ENCODE measurements at regions not wholly inside any gene's neighbourhood (a gene's known extent, or its start where the extent isn't known, plus 50 kb on each side); places are given as distances from the start of the nearest gene placed in this dataset.
A peak's percentile ranks its signal among the peaks of the same experiment; 100 is the strongest.

DNA sequence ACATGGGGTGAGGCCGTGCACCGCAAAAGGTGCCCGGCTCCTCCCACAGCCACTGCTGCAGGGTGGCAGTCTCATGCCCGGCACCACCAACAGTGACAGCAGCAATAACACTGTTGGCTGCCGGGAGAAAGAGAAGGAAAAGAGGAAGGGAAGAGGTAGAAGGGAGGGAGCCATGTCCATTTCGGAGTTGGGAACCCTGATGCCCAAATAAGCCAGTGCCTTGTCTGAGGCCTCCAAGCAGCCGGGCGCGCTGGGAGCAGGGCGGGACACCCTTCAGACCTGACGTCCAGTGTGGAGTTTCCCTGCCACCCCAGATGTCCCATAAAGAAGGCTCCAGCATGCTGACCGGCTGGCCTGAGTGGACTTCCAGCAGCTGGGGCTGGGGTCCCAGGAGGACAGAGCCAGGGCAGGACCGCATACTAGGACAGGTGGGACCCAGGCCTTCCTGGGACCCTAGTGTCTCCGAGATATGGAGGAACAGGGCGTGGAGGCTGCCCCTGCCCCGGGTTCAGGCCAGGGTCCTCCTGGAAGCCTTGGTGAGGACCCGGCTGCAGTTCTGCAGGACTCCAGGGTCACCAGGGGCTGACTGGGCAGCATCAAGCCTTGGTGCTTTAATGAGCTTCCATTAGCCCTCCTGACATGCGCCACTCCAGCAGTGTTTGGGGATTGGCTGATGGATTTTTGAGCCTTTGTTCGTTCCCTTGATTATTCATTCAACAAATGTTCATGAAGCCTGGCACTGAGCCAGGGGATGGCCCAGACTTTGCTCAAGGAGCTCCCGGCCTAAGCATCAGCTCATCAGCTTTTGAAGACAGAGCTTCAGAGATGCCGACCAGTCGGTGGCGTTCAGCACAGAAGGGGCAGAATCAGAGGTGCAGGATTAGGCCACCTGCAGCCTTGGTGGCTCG, 223.6 kb upstream of the CIBAR2 start:
- H3K27ac ChIP-seq (ENCODE audit: insufficient read length, low read depth, low read length): no peak overlapping the region
- H3K4me1 Mint-ChIP-seq: peaks cover 36 to 49% of the 10 kb centered on the region in 2 experiments

More for the DNA sequence above, 223.6 kb upstream of the CIBAR2 start:
- no peak overlapping the region for H4K8ac ChIP-seq (replicated peaks; ENCODE audit: insufficient read length, low read depth, low read length)
- no peaks in the 10 kb centered on the region for H3K79me1 ChIP-seq (ENCODE audit: insufficient read depth, low read depth, low read length, poor library complexity, severe bottlenecking)
- Mint-ChIP-seq H3K4me3 (peak overlapping the region; percentile 51 to 70), H3K27me3 (ENCODE audit: low read depth) (peaks cover 84% of the 10 kb centered on the region), H3K36me3 (ENCODE audit: insufficient read depth in 1 of 3, low read depth in 3 of 3) (peaks cover 0 to 7% (median 7%) of the 10 kb centered on the region in 3 experiments; a peak in 3 of 7 replicates), H3K9me3 (peaks cover 3 to 7% of the 10 kb centered on the region in 2 experiments; a peak in 4 of 5 replicates), H3K27ac (peak overlapping the region in 1 of 3 experiments; percentile 96; a peak in 2 of 7 replicates)
- no peak overlapping the region for H4K5ac ChIP-seq (ENCODE audit: insufficient read length, low read depth, low read length)
- no peak overlapping the region for H3K4ac ChIP-seq (ENCODE audit: low read depth, low read length)
- WGBS (ENCODE audit: extremely low coverage, insufficient read length, low lambda C conversion rate): no CpG with 5 or more reads among the region's 24 CpGs
- no peak overlapping the region for H4K91ac ChIP-seq (ENCODE audit: insufficient read length, low read depth, low read length)
- TF ChIP-seq, protein P1, sequence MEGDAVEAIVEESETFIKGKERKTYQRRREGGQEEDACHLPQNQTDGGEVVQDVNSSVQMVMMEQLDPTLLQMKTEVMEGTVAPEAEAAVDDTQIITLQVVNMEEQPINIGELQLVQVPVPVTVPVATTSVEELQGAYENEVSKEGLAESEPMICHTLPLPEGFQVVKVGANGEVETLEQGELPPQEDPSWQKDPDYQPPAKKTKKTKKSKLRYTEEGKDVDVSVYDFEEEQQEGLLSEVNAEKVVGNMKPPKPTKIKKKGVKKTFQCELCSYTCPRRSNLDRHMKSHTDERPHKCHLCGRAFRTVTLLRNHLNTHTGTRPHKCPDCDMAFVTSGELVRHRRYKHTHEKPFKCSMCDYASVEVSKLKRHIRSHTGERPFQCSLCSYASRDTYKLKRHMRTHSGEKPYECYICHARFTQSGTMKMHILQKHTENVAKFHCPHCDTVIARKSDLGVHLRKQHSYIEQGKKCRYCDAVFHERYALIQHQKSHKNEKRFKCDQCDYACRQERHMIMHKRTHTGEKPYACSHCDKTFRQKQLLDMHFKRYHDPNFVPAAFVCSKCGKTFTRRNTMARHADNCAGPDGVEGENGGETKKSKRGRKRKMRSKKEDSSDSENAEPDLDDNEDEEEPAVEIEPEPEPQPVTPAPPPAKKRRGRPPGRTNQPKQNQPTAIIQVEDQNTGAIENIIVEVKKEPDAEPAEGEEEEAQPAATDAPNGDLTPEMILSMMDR (conservative IDR thresholded peaks at IDR 0.05): no peak
- H4K20me1 ChIP-seq (ENCODE audit: control insufficient read depth, insufficient read depth, insufficient read length): peaks cover 2% of the 10 kb centered on the region
- no peak for DNase-seq
- no peak overlapping the region for H2BK5ac ChIP-seq (ENCODE audit: insufficient read length, low read length)
- no peak overlapping the region for H3K18ac ChIP-seq (ENCODE audit: insufficient read length, low read depth, low read length)
- H2BK120ac ChIP-seq (ENCODE audit: low read depth, low read length, poor library complexity, severe bottlenecking): no peak overlapping the region
- H3K9me3 ChIP-seq (ENCODE audit: control insufficient read depth, low read depth, low read length): no peaks in the 10 kb centered on the region
- peaks cover 4% of the 10 kb centered on the region for H3K4me1 ChIP-seq (ENCODE audit: insufficient read depth, low read length)
- H3K56ac ChIP-seq (ENCODE audit: insufficient read length, low read depth, low read length): no peak overlapping the region
- no peak overlapping the region for H2BK20ac ChIP-seq (ENCODE audit: low read depth, low read length, poor library complexity, severe bottlenecking)
- H3K4me2 ChIP-seq (ENCODE audit: insufficient read depth, insufficient read length, low read length): peak overlapping the region; percentile 66
- H3K23me2 ChIP-seq (ENCODE audit: insufficient read length, low read depth, low read length, poor library complexity, severe bottlenecking): peaks cover 12% of the 10 kb centered on the region
- no peak overlapping the region for H2AFZ ChIP-seq (ENCODE audit: low read length)
- no peak overlapping the region for H2BK12ac ChIP-seq (ENCODE audit: insufficient read length, low read depth, low read length)
- no peak overlapping the region for H3T11ph ChIP-seq (ENCODE audit: low read length)
- peak overlapping the region; percentile 40; the same call in 1 of the 2 replicates for H3K14ac ChIP-seq (ENCODE audit: insufficient read depth, low read length)
- peaks cover 19% of the 10 kb centered on the region; the same call in 1 of the 2 replicates for H3K27me3 ChIP-seq (ENCODE audit: insufficient read depth, low read length)
- no peak overlapping the region for H2BK15ac ChIP-seq (ENCODE audit: low read depth, low read length)
- no peak overlapping the region for H3K9ac ChIP-seq (ENCODE audit: extremely low read depth, insufficient read length, low read length)
- no peak overlapping the region for H3K23ac ChIP-seq (ENCODE audit: insufficient read length, low read depth, low read length)
- no peaks in the 10 kb centered on the region; the same call in 1 of the 2 replicates for H3K79me2 ChIP-seq (ENCODE audit: insufficient read depth, low read length)
- H2AK5ac ChIP-seq (ENCODE audit: insufficient read length, low read length): no peak overlapping the region

All from H9 (cell line).